Large intestine (tissue), 3 donors: ENCODE measurements at regions not wholly inside any gene's neighbourhood (a gene's known extent, or its start where the extent isn't known, plus 50 kb on each side); places are given as distances from the start of the nearest gene placed in this dataset.

ENCODE experiments used
- DNase-seq, 2 donors: peaks; one replicate each; pipeline versions ENCODE4 v3.0.0 to v3.0.0-alpha.2; 2013
- H3K27ac ChIP-seq: one replicate; pipeline ENCODE4 v1.5.1; 2013; ENCODE audit warnings: low read length
- H3K27me3 ChIP-seq: 2 replicates; pipeline ENCODE4 v1.6.1; 2013; ENCODE audit warnings: low read length; ENCODE audit not compliant: control insufficient read depth, insufficient read depth
- H3K36me3 ChIP-seq: 2 replicates; pipeline ENCODE4 v1.6.1; 2013; ENCODE audit warnings: low read length; ENCODE audit not compliant: control insufficient read depth, insufficient read depth
- H3K4me1 ChIP-seq: one replicate; pipeline ENCODE4 v1.6.1; 2013; ENCODE audit warnings: low read length; ENCODE audit not compliant: control insufficient read depth, insufficient read depth
- H3K4me3 ChIP-seq: one replicate; pipeline ENCODE4 v1.5.1; 2013; ENCODE audit warnings: low read length
- H3K9me3 ChIP-seq: one replicate; pipeline ENCODE4 v1.6.1; 2013; ENCODE audit warnings: mild to moderate bottlenecking, low read depth, low read length, moderate library complexity; ENCODE audit not compliant: control insufficient read depth
- WGBS: methylation state at CpG from one replicate; pipeline ENCODE4 v1.1.5; 2013; ENCODE audit warnings: low lambda C conversion rate; ENCODE audit not compliant: insufficient coverage; 5-methylcytosine and 5-hydroxymethylcytosine counted together

DNA sequence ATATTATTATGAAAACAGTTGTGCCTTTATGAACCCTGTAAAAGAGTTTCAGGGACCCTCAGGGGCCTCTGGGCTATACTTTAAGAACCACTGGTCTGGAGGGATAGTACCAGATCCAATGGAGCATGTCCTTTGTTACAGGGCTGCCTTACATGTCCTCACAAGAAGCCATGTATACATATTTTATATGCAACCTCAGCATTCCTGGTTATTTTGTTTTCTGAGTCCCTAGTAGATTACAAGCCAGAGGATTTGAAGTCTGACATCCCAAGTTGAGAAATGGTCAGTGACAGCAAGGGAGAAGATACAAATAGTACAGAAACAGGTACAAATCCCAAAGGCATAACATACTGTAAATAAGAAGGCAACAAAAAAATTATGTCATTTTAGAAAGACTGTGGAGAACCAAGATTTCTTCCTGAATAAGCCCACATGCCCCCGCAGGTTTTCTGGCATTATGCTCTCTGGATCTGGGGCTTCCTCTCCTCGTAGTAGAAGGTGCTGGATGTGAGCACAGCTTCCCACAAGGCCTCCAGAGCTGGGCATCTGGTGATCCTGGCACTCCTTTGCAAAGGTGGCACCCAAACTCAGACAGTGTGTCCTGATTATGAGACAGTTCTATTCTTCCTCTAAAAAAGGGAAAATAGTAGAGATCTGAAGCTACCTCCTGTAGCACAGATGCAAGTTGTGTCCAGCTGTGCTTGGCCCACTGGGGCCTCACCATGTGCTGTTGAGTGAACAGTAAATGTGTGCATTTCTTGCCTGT, 114.0 kb downstream of the NR1D2 start:
- no CpG with 5 or more reads among the region's 2 CpGs for WGBS
- no peak overlapping the region for H3K27ac ChIP-seq
- DNase-seq = no peak
- no peaks in the 10 kb centered on the region for H3K36me3 ChIP-seq
- H3K9me3 ChIP-seq = no peaks in the 10 kb centered on the region
- H3K27me3 ChIP-seq = no peaks in the 10 kb centered on the region
- no peaks in the 10 kb centered on the region for H3K4me1 ChIP-seq
- no peak overlapping the region for H3K4me3 ChIP-seq

DNA sequence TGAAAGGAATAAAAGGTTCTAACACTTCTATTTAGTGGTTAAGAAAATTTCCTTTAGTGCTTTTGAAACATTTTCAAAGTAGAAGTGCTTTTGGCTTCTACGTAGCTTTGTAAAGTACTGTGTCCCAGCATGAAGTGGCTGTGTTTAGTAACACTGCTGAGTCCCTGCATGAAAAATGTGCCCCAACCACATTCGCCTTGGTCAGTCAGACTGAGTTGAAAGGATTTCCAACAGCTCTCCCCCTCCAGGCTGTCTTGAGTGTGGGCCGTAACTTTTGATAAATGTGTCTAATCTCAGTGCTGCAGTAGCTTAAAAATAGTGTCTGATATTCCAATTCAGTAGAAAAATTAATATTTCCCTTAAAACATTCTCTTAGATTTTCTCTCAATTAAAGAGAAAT, 115.0 kb downstream of the NR1D2 start:
- H3K27me3 ChIP-seq = no peaks in the 10 kb centered on the region
- no peaks in the 10 kb centered on the region for H3K4me1 ChIP-seq
- no peak overlapping the region for H3K27ac ChIP-seq
- no peaks in the 10 kb centered on the region for H3K9me3 ChIP-seq
- no peak for DNase-seq
- no peak overlapping the region for H3K4me3 ChIP-seq
- WGBS = 80% methylated on average over 1 of the region's 3 CpGs
- no peaks in the 10 kb centered on the region for H3K36me3 ChIP-seq

DNA sequence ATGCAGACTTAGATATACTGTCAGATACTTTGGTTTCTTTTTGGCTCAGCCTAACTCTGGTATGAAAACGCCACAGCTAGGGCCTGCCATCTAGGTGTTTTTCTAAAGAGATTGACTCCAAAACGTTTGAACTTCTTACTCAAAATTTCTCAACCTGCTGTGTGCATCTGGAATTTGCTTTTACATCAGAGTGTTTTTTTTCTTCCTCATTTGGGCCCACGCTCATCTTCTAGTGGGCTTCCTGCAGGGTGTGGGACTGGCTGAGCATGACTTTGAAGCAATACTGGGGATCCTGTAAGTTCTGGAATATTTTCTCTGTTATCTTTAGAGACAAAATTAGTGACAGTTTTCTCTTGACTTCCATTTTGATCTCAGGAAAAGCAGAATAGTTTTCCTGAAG, 117.8 kb downstream of the NR1D2 start:
- 55% methylated on average over 2 of the region's 3 CpGs for WGBS
- Histone ChIP-seq H3K27ac (no peak overlapping the region), H3K27me3 (no peaks in the 10 kb centered on the region), H3K36me3 (no peaks in the 10 kb centered on the region), H3K4me1 (no peaks in the 10 kb centered on the region), H3K4me3 (no peak overlapping the region), H3K9me3 (no peaks in the 10 kb centered on the region)
- no peak for DNase-seq
